Dendritic cell treated with granulocyte-macrophage colony-stimulating factor and Interleukin-4, amounts not matched to agents 40 ng/mL and 50 ng/mL, for 4 days (primary cell): ENCODE measurements at regions not wholly inside any gene's neighbourhood (a gene's known extent, or its start where the extent isn't known, plus 50 kb on each side); places are given as distances from the start of the nearest gene placed in this dataset.
A peak's percentile ranks its signal among the peaks of the same experiment; 100 is the strongest.

ENCODE experiments used
- H3K27ac Mint-ChIP-seq: one replicate; pipeline ENCODE4 v1.8.0; 2022; ENCODE audit warnings: mild to moderate bottlenecking, mixed read lengths
- H3K27me3 Mint-ChIP-seq: one replicate; pipeline ENCODE4 v1.8.0; 2022; ENCODE audit warnings: mild to moderate bottlenecking, mixed read lengths
- H3K36me3 Mint-ChIP-seq: one replicate; pipeline ENCODE4 v1.8.0; 2022; ENCODE audit warnings: low read depth, mixed read lengths
- H3K4me1 Mint-ChIP-seq: one replicate; pipeline ENCODE4 v1.8.0; 2022; ENCODE audit warnings: low read depth, mixed read lengths
- H3K4me3 Mint-ChIP-seq: one replicate; pipeline ENCODE4 v1.8.0; 2022; ENCODE audit warnings: mild to moderate bottlenecking, moderate library complexity, mixed read lengths
- H3K9me3 Mint-ChIP-seq: one replicate; pipeline ENCODE4 v1.8.0; 2022; ENCODE audit warnings: mixed read lengths
- intact Hi-C: fragments of 100-400 bp; cut with micrococcal nuclease; formaldehyde crosslinking; loops from one replicate; pipeline ENCODE4 v1.15.0; 2022

- Mint-ChIP-seq H3K9me3 (no peaks in the 10 kb centered on the region), H3K4me1 (peaks cover 28% of the 10 kb centered on the region), H3K27me3 (no peaks in the 10 kb centered on the region), H3K27ac (peak overlapping the region; percentile 89), H3K4me3 (no peak overlapping the region), H3K36me3 (peaks cover 27% of the 10 kb centered on the region)
- intact Hi-C loops = no loop called here
Measured at GRCh38 chr19:46952874-46953273, 66.8 kb upstream of the NPAS1 start.

- Mint-ChIP-seq H3K27ac (peak overlapping the region; percentile 89), H3K27me3 (no peaks in the 10 kb centered on the region), H3K4me1 (peaks cover 28% of the 10 kb centered on the region), H3K36me3 (peaks cover 20% of the 10 kb centered on the region), H3K4me3 (no peak overlapping the region), H3K9me3 (no peaks in the 10 kb centered on the region)
- intact Hi-C loops = no loop called here
Measured at GRCh38 chr19:46953955-46954501, 65.6 kb upstream of the NPAS1 start.

- intact Hi-C loops = no loop called here
- Mint-ChIP-seq H3K36me3 (peaks cover 20% of the 10 kb centered on the region), H3K9me3 (no peaks in the 10 kb centered on the region), H3K4me1 (peaks cover 28% of the 10 kb centered on the region), H3K27me3 (no peaks in the 10 kb centered on the region), H3K27ac (peak overlapping the region; percentile 89), H3K4me3 (peak overlapping the region; percentile 55)
Measured at GRCh38 chr19:46954502-46954992, 65.1 kb upstream of the NPAS1 start.

- H3K4me1 Mint-ChIP-seq = peaks cover 28% of the 10 kb centered on the region
- intact Hi-C loops = no loop called here
- H3K27me3 Mint-ChIP-seq = no peaks in the 10 kb centered on the region
- H3K36me3 Mint-ChIP-seq = peaks cover 20% of the 10 kb centered on the region
- H3K4me3 Mint-ChIP-seq = peak overlapping the region; percentile 55
- peak overlapping the region; percentile 89 for H3K27ac Mint-ChIP-seq
- H3K9me3 Mint-ChIP-seq = no peaks in the 10 kb centered on the region
Measured at GRCh38 chr19:46954993-46955812, 64.4 kb upstream of the NPAS1 start.

- Mint-ChIP-seq H3K27me3 (no peaks in the 10 kb centered on the region), H3K9me3 (no peaks in the 10 kb centered on the region), H3K4me1 (peaks cover 28% of the 10 kb centered on the region), H3K36me3 (peaks cover 20% of the 10 kb centered on the region), H3K4me3 (no peak overlapping the region), H3K27ac (peak overlapping the region; percentile 89)
- intact Hi-C loops = no loop called here
Measured at GRCh38 chr19:46955813-46956371, 63.7 kb upstream of the NPAS1 start.

- no peak overlapping the region for H3K4me3 Mint-ChIP-seq
- peaks cover 27% of the 10 kb centered on the region for H3K4me1 Mint-ChIP-seq
- intact Hi-C loops = no loop called here
- H3K9me3 Mint-ChIP-seq = no peaks in the 10 kb centered on the region
- peaks cover 7% of the 10 kb centered on the region for H3K36me3 Mint-ChIP-seq
- no peaks in the 10 kb centered on the region for H3K27me3 Mint-ChIP-seq
- H3K27ac Mint-ChIP-seq = no peak overlapping the region
Measured at GRCh38 chr19:46958532-46958931, 61.1 kb upstream of the NPAS1 start.

- intact Hi-C loops = no loop called here
- Mint-ChIP-seq H3K4me1 (peaks cover 17% of the 10 kb centered on the region), H3K36me3 (peaks cover 5% of the 10 kb centered on the region), H3K27me3 (no peaks in the 10 kb centered on the region), H3K9me3 (no peaks in the 10 kb centered on the region), H3K27ac (no peak overlapping the region), H3K4me3 (no peak overlapping the region)
Measured at GRCh38 chr19:46959894-46960556, 59.6 kb upstream of the NPAS1 start.

GRCh38 chr19:46962030-46962570, 57.5 kb upstream of the NPAS1 start:
- intact Hi-C loops = no loop called here
- peak overlapping the region; percentile 30 for H3K27ac Mint-ChIP-seq
- H3K27me3 Mint-ChIP-seq = no peaks in the 10 kb centered on the region
- H3K9me3 Mint-ChIP-seq = no peaks in the 10 kb centered on the region
- H3K4me1 Mint-ChIP-seq = peaks cover 13% of the 10 kb centered on the region
- no peak overlapping the region for H3K4me3 Mint-ChIP-seq
- H3K36me3 Mint-ChIP-seq = peaks cover 20% of the 10 kb centered on the region

- intact Hi-C loops = no loop called here
- Mint-ChIP-seq H3K27ac (peak overlapping the region; percentile 5), H3K9me3 (no peaks in the 10 kb centered on the region), H3K4me3 (no peak overlapping the region), H3K27me3 (no peaks in the 10 kb centered on the region), H3K36me3 (peaks cover 20% of the 10 kb centered on the region), H3K4me1 (peaks cover 24% of the 10 kb centered on the region)
Measured at GRCh38 chr19:46963093-46963734, 56.4 kb upstream of the NPAS1 start.

- no peaks in the 10 kb centered on the region for H3K27me3 Mint-ChIP-seq
- peak overlapping the region; percentile 4 for H3K4me3 Mint-ChIP-seq
- intact Hi-C loops = no loop called here
- H3K27ac Mint-ChIP-seq = peak overlapping the region; percentile 58
- peaks cover 37% of the 10 kb centered on the region for H3K36me3 Mint-ChIP-seq
- H3K9me3 Mint-ChIP-seq = no peaks in the 10 kb centered on the region
- H3K4me1 Mint-ChIP-seq = peaks cover 25% of the 10 kb centered on the region
Measured at GRCh38 chr19:46967578-46968032, 52.0 kb upstream of the NPAS1 start.
